ENCODE measurements at regions not wholly inside any gene's neighbourhood (a gene's known extent, or its start where the extent isn't known, plus 50 kb on each side); places are given as distances from the start of the nearest gene placed in this dataset.

DNA sequence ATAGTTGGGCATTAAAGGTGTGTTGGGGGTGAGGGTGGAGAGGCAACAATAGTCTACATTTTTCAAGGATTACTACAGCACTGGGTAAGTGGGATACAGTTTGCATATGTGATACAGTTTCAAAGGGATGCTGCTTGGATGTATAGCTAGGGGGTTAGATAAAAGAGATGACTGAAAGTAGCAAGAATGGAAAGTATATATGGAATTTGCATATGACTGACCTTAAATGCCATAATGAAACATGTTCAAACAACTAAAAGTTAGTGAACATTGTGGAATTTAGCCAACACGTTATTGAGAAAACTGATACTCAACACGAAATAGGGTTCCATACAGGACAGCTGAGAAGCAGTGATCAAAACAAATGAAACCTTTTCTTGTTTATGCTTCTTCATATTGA lies 124.8 kb upstream of the CHRM3 start:
- TF ChIP-seq, protein P1, sequence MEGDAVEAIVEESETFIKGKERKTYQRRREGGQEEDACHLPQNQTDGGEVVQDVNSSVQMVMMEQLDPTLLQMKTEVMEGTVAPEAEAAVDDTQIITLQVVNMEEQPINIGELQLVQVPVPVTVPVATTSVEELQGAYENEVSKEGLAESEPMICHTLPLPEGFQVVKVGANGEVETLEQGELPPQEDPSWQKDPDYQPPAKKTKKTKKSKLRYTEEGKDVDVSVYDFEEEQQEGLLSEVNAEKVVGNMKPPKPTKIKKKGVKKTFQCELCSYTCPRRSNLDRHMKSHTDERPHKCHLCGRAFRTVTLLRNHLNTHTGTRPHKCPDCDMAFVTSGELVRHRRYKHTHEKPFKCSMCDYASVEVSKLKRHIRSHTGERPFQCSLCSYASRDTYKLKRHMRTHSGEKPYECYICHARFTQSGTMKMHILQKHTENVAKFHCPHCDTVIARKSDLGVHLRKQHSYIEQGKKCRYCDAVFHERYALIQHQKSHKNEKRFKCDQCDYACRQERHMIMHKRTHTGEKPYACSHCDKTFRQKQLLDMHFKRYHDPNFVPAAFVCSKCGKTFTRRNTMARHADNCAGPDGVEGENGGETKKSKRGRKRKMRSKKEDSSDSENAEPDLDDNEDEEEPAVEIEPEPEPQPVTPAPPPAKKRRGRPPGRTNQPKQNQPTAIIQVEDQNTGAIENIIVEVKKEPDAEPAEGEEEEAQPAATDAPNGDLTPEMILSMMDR (IDR thresholded peaks at IDR 0.05), result no peak
- TF ChIP-seq POLR2A (IDR thresholded peaks at IDR 0.05) (no peak), EP300 (IDR thresholded peaks at IDR 0.05) (no peak)
